ENCODE measurements at regions not wholly inside any gene's neighbourhood (a gene's known extent, or its start where the extent isn't known, plus 50 kb on each side); places are given as distances from the start of the nearest gene placed in this dataset.

DNA sequence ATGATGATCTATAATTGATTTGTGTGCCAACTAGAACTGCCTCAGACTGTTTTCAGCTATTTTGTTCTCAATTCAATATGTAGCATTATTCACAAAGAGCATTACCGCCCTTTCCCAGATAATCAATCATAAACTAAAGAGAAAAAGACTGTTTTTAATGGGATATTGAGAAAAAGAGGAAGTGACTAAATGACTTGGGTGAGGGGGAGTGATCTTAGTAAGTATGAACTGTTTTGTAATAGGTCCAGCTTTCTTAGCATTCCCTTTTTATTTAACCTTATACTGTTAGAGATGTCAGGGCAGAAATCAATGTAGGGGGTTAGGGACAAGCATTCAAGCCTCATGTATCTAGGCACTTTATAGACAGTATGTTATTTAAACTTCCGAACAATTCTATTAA, 157.8 kb upstream of the DPYD start:
- TF ChIP-seq, protein P1, sequence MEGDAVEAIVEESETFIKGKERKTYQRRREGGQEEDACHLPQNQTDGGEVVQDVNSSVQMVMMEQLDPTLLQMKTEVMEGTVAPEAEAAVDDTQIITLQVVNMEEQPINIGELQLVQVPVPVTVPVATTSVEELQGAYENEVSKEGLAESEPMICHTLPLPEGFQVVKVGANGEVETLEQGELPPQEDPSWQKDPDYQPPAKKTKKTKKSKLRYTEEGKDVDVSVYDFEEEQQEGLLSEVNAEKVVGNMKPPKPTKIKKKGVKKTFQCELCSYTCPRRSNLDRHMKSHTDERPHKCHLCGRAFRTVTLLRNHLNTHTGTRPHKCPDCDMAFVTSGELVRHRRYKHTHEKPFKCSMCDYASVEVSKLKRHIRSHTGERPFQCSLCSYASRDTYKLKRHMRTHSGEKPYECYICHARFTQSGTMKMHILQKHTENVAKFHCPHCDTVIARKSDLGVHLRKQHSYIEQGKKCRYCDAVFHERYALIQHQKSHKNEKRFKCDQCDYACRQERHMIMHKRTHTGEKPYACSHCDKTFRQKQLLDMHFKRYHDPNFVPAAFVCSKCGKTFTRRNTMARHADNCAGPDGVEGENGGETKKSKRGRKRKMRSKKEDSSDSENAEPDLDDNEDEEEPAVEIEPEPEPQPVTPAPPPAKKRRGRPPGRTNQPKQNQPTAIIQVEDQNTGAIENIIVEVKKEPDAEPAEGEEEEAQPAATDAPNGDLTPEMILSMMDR (IDR thresholded peaks at IDR 0.05) = no peak
- no peak for TF ChIP-seq POLR2A (IDR thresholded peaks at IDR 0.05)
